ENCODE measurements at regions not wholly inside any gene's neighbourhood (a gene's known extent, or its start where the extent isn't known, plus 50 kb on each side); places are given as distances from the start of the nearest gene placed in this dataset.

DNA sequence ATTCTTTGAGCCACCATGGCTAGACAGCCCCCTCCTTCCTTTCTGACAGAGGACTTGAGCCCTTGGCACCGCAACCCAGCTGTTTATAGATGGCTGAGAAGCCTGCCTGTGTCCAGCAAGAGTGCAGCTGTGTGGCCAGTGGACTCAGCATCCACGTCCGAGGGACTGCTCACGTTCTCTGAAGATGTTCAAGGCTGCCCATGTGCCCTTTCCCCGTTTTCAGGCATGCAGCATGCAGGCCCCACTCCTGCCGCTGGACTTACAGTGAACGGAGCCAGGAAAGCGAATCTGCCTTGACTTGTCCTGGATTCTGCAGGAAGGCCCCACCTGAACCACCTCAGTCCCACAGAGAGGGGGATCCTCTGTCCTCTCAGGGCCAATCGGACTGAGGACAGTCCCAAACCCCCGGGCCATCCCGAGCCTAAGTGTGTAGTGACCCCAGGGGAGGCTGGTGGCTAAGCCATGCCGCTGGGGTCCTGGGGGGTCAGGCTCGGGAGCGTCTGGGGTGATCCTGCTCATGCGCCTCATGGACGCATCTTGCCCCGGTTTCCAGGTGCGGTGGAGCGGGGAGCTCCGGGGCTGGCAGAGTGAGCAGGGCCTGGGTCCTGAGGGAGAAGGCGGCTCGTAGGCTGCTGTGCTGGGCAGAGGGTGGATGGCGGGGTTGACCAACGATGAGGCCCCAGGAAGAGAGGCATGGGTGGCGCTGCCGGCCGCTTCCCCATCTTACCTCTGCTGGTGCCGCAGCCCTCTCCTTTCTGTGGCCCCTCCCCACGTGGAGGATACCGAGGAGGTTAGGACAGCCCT is 170.7 kb downstream of the CTTN start:
- Histone ChIP-seq H3K9ac (ENCODE audit: low read length) (no peak overlapping the region), H3K4me1 (ENCODE audit: control insufficient read depth, insufficient read depth, low read length) (peaks cover 6% of the 10 kb centered on the region), H3K27ac (ENCODE audit: low read depth, low read length) (no peak overlapping the region), H3K36me3 (ENCODE audit: control insufficient read depth, insufficient read depth, low read length) (no peaks in the 10 kb centered on the region), H3K27me3 (ENCODE audit: control insufficient read depth, insufficient read depth, low read length) (no peaks in the 10 kb centered on the region), H3K4me3 (ENCODE audit: low read length) (peak overlapping the region; percentile 50)

DNA sequence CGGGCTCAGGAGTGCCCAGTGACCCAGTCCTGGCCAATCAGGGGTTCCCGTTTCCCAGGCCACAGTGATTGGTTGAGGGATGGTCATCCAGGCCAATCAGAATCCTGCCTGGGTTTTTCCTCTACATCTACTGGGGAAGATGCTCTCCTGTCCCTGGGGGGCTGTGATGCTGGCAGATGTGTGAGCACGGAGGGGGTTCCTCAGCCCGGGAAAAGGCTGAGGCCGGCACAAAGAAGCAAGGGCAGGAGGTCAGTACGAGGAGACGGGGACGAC is 171.2 kb downstream of the CTTN start:
- Histone ChIP-seq H3K9ac (ENCODE audit: low read length) (no peak overlapping the region), H3K4me3 (ENCODE audit: low read length) (no peak overlapping the region), H3K27ac (ENCODE audit: low read depth, low read length) (no peak overlapping the region), H3K36me3 (ENCODE audit: control insufficient read depth, insufficient read depth, low read length) (no peaks in the 10 kb centered on the region), H3K4me1 (ENCODE audit: control insufficient read depth, insufficient read depth, low read length) (peaks cover 6% of the 10 kb centered on the region), H3K27me3 (ENCODE audit: control insufficient read depth, insufficient read depth, low read length) (no peaks in the 10 kb centered on the region)

DNA sequence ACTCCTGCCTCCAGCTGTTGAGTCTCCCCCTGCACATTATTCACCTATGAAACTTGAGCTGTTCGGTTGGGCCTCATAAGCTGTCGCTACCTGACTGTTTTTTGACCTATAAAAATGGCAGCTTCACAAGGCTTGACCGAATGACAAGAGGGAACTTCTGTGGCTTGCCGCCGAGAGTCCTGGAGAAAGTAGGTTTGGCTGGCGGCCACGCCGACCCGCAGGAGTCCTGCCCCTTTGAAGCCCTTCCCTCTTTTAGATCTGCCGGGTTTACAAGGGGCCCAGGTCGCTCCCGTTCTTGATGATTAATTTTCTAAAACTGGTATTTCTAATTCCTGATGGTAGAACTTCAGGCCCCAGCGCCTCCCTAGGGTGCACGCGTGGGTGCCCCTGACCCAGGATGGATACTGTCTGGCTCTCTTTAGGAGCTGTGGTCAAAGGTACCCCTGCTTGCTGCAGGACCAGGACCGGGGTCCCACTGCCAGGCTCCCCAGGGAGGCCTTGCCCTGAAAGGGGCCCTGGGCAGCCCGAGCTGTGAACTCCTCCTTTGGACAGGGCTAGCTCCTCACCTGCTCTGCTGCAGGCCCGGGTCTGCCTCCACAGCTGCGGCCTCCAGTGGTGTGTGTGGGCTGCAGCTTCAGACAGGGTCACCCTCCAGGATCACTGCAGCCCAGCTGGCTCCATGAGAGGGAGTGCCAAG is 171.8 kb downstream of the CTTN start:
- Histone ChIP-seq H3K4me1 (ENCODE audit: control insufficient read depth, insufficient read depth, low read length) (peaks cover 6% of the 10 kb centered on the region), H3K27me3 (ENCODE audit: control insufficient read depth, insufficient read depth, low read length) (no peaks in the 10 kb centered on the region), H3K36me3 (ENCODE audit: control insufficient read depth, insufficient read depth, low read length) (no peaks in the 10 kb centered on the region), H3K4me3 (ENCODE audit: low read length) (no peak overlapping the region), H3K9ac (ENCODE audit: low read length) (no peak overlapping the region), H3K27ac (ENCODE audit: low read depth, low read length) (no peak overlapping the region)

GRCh38 chr11:70570693-70571395 is 172.5 kb downstream of the CTTN start:
- no peaks in the 10 kb centered on the region for H3K36me3 ChIP-seq (ENCODE audit: control insufficient read depth, insufficient read depth, low read length)

DNA sequence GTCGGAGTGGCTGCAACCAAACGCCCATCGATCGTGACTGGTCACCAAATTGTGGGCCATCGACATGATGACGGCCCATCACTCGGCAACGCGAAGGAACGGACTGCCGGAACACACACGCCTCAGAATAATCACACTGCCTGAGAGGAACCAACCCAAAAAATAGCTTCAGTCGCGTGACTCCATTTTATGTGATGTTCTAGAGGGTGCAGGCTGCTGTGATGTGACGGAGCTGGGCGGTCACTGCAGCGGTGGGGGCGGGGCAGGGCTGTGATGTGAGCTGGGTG is 174.6 kb downstream of the CTTN start:
- Histone ChIP-seq H3K27me3 (ENCODE audit: control insufficient read depth, insufficient read depth, low read length) (no peaks in the 10 kb centered on the region), H3K27ac (ENCODE audit: low read depth, low read length) (no peak overlapping the region), H3K4me3 (ENCODE audit: low read length) (no peak overlapping the region), H3K4me1 (ENCODE audit: control insufficient read depth, insufficient read depth, low read length) (peaks cover 6% of the 10 kb centered on the region), H3K9ac (ENCODE audit: low read length) (no peak overlapping the region), H3K36me3 (ENCODE audit: control insufficient read depth, insufficient read depth, low read length) (no peaks in the 10 kb centered on the region)

More at GRCh38 chr11:70570693-70571395, 172.5 kb downstream of the CTTN start:
- no peak overlapping the region for H3K4me3 ChIP-seq (ENCODE audit: low read length)
- peaks cover 6% of the 10 kb centered on the region for H3K4me1 ChIP-seq (ENCODE audit: control insufficient read depth, insufficient read depth, low read length)
- H3K9ac ChIP-seq (ENCODE audit: low read length) = no peak overlapping the region
- H3K27me3 ChIP-seq (ENCODE audit: control insufficient read depth, insufficient read depth, low read length) = no peaks in the 10 kb centered on the region
- no peak overlapping the region for H3K27ac ChIP-seq (ENCODE audit: low read depth, low read length)

DNA sequence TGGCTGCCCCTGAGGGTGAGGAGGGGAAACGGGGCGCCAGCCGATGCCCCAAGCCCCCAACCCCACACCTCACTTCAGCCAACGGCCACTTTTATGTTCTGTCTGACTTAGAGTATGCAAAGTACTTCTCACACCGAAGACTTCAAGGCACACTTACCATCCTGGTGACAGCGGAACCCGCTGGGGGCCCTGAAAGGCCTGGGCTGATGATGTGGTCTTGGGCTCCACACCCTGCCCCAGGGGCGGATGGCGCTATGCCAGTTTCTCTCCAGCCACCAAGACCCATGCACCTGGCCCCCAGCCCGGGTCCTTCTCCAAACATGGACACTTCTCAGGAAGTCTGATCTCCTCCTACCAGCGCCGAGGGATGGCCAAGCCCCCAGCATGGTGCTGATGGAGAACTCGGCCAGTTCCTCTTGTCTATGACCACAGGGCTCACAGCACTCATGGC is 175.4 kb downstream of the CTTN start:
- no peaks in the 10 kb centered on the region for H3K36me3 ChIP-seq (ENCODE audit: control insufficient read depth, insufficient read depth, low read length)
- no peak overlapping the region for H3K9ac ChIP-seq (ENCODE audit: low read length)
- peaks cover 4% of the 10 kb centered on the region for H3K4me1 ChIP-seq (ENCODE audit: control insufficient read depth, insufficient read depth, low read length)
- no peak overlapping the region for H3K4me3 ChIP-seq (ENCODE audit: low read length)
- no peaks in the 10 kb centered on the region for H3K27me3 ChIP-seq (ENCODE audit: control insufficient read depth, insufficient read depth, low read length)
- no peak overlapping the region for H3K27ac ChIP-seq (ENCODE audit: low read depth, low read length)

GRCh38 chr11:70574725-70575347 is 176.5 kb downstream of the CTTN start:
- Histone ChIP-seq H3K4me3 (ENCODE audit: low read length) (no peak overlapping the region), H3K4me1 (ENCODE audit: control insufficient read depth, insufficient read depth, low read length) (no peaks in the 10 kb centered on the region), H3K36me3 (ENCODE audit: control insufficient read depth, insufficient read depth, low read length) (no peaks in the 10 kb centered on the region), H3K27me3 (ENCODE audit: control insufficient read depth, insufficient read depth, low read length) (no peaks in the 10 kb centered on the region), H3K27ac (ENCODE audit: low read depth, low read length) (no peak overlapping the region), H3K9ac (ENCODE audit: low read length) (no peak overlapping the region)

DNA sequence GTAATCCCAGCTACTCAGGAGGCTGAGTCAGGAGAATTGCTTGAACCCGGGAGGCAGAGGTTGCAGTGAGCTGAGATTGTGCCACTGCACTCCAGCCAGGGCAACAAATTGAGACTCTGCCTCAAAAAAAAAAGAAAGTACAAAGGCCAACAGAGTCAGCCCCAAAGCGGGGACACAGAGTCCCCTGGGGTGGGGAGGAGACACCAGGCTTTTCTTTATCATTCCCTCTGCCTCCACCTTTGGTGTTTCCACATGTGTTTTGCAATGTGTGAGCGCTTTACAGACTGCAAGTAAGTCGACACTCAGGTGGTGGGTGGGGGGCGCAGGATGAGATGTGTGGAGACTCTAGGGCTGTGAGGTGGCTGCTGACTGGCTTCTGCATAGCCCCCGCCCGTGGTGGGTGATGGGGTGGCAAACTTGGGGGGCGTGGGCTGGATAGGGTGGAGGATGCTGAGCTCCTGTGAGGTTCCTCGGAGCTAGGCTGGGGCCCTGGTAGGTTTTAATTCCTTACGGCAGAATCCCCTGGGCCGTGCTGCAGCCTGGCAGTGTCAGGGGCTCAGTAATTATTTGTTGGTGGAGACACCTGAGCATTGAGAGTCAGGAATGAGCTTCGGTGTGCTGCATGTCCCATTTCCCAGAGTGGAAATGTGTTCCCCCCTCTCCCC is 177.2 kb downstream of the CTTN start:
- H3K9ac ChIP-seq (ENCODE audit: low read length) = no peak overlapping the region

GRCh38 chr11:70577258-70577603 is 178.9 kb downstream of the CTTN start:
- H3K4me1 ChIP-seq (ENCODE audit: control insufficient read depth, insufficient read depth, low read length) = no peaks in the 10 kb centered on the region
- no peak overlapping the region for H3K4me3 ChIP-seq (ENCODE audit: low read length)
- H3K27me3 ChIP-seq (ENCODE audit: control insufficient read depth, insufficient read depth, low read length) = no peaks in the 10 kb centered on the region
- no peaks in the 10 kb centered on the region for H3K36me3 ChIP-seq (ENCODE audit: control insufficient read depth, insufficient read depth, low read length)
- H3K9ac ChIP-seq (ENCODE audit: low read length) = no peak overlapping the region
- no peak overlapping the region for H3K27ac ChIP-seq (ENCODE audit: low read depth, low read length)

More for the DNA sequence above, 177.2 kb downstream of the CTTN start:
- Histone ChIP-seq H3K27me3 (ENCODE audit: control insufficient read depth, insufficient read depth, low read length) (no peaks in the 10 kb centered on the region), H3K27ac (ENCODE audit: low read depth, low read length) (no peak overlapping the region), H3K4me1 (ENCODE audit: control insufficient read depth, insufficient read depth, low read length) (no peaks in the 10 kb centered on the region), H3K36me3 (ENCODE audit: control insufficient read depth, insufficient read depth, low read length) (no peaks in the 10 kb centered on the region), H3K4me3 (ENCODE audit: low read length) (no peak overlapping the region)

GRCh38 chr11:70577948-70578347 is 179.6 kb downstream of the CTTN start:
- Histone ChIP-seq H3K36me3 (ENCODE audit: control insufficient read depth, insufficient read depth, low read length) (no peaks in the 10 kb centered on the region), H3K4me3 (ENCODE audit: low read length) (no peak overlapping the region), H3K27ac (ENCODE audit: low read depth, low read length) (no peak overlapping the region)

GRCh38 chr11:70578371-70578770 is 180.0 kb downstream of the CTTN start:
- H3K4me1 ChIP-seq (ENCODE audit: control insufficient read depth, insufficient read depth, low read length) = no peaks in the 10 kb centered on the region
- H3K27ac ChIP-seq (ENCODE audit: low read depth, low read length) = no peak overlapping the region
- H3K36me3 ChIP-seq (ENCODE audit: control insufficient read depth, insufficient read depth, low read length) = no peaks in the 10 kb centered on the region
- no peaks in the 10 kb centered on the region for H3K27me3 ChIP-seq (ENCODE audit: control insufficient read depth, insufficient read depth, low read length)
- no peak overlapping the region for H3K9ac ChIP-seq (ENCODE audit: low read length)
- no peak overlapping the region for H3K4me3 ChIP-seq (ENCODE audit: low read length)

More at GRCh38 chr11:70577948-70578347, 179.6 kb downstream of the CTTN start:
- Histone ChIP-seq H3K9ac (ENCODE audit: low read length) (no peak overlapping the region), H3K27me3 (ENCODE audit: control insufficient read depth, insufficient read depth, low read length) (no peaks in the 10 kb centered on the region), H3K4me1 (ENCODE audit: control insufficient read depth, insufficient read depth, low read length) (no peaks in the 10 kb centered on the region)

DNA sequence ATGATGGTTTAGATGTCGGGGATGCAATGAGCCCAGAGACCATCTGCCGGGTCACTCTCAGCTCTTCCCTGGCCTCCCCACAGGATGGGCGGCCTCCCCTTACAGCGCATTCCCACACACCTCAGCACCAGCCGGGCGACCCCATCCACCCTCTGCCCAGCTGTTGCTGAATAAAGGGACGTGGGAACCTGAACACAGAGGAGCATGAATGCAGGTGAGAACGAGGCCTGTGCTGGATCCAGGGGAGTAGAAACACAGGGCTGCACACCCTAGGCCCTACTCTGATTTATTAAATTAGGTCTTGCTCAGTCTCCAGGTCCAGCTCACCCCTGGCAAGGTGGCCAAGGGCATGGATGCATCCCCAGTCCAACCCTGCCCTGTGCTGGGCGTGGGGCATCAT is 180.5 kb downstream of the CTTN start:
- Histone ChIP-seq H3K27ac (ENCODE audit: low read depth, low read length) (no peak overlapping the region), H3K36me3 (ENCODE audit: control insufficient read depth, insufficient read depth, low read length) (no peaks in the 10 kb centered on the region)

More for the DNA sequence above, 180.5 kb downstream of the CTTN start:
- Histone ChIP-seq H3K4me3 (ENCODE audit: low read length) (no peak overlapping the region), H3K9ac (ENCODE audit: low read length) (no peak overlapping the region), H3K27me3 (ENCODE audit: control insufficient read depth, insufficient read depth, low read length) (no peaks in the 10 kb centered on the region), H3K4me1 (ENCODE audit: control insufficient read depth, insufficient read depth, low read length) (no peaks in the 10 kb centered on the region)

Measured in rectal smooth muscle tissue (tissue), 1 donor.